NCI-H748 (cell line): ENCODE measurements at regions not wholly inside any gene's neighbourhood (a gene's known extent, or its start where the extent isn't known, plus 50 kb on each side); places are given as distances from the start of the nearest gene placed in this dataset.

Experiments
- DNase-seq: peaks from one replicate; lab custom pipeline; 2025; ENCODE audit not compliant: unreplicated experiment; lab: John Stamatoyannopoulos, UW

DNA sequence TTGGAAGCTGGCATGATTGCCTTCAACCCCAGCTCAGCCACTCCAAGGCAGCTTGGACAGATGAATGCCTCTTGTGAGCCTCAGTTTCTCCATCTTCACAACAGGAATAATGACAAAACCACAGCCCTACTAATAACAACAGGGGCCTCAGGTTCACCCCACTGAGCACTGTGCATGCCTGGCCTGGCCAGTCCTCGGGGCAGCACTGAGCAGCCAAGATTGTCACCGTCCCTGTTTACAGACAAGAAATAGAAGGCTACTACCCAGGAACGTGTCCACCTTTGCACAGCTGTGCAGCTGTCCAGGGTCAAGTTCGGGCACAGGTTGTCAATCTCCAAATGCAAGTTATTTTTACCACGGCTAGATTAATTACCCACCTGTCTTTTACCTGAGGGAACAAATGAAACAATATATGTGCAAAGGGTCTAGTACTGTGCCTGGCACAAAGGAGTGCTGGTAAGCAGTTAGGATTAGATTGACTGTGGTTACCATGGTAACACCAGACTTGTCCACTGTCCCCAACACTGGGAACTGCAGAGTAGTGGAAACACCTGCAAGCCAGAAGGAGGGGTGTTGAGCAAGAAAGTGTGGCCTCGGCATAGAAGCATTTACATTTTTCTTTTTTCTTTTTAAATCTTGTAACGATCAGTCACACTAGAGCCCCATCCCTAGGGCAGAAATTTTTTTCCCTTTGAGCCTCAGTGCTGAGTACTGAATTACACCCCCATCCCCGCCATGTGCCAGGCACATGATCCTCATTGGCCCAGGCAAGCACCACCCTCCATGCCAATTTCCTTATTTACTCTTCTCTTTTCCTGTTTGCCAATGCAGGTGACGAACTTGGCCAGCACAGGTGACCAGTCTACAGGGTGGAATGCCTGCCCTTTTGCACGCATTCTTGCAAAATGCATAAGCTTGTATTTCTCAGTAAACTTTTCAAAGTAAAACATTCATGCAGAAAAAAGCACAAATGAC is 66.3 kb upstream of the SLC6A6 start:
- peak; percentile 6 for DNase-seq

DNA sequence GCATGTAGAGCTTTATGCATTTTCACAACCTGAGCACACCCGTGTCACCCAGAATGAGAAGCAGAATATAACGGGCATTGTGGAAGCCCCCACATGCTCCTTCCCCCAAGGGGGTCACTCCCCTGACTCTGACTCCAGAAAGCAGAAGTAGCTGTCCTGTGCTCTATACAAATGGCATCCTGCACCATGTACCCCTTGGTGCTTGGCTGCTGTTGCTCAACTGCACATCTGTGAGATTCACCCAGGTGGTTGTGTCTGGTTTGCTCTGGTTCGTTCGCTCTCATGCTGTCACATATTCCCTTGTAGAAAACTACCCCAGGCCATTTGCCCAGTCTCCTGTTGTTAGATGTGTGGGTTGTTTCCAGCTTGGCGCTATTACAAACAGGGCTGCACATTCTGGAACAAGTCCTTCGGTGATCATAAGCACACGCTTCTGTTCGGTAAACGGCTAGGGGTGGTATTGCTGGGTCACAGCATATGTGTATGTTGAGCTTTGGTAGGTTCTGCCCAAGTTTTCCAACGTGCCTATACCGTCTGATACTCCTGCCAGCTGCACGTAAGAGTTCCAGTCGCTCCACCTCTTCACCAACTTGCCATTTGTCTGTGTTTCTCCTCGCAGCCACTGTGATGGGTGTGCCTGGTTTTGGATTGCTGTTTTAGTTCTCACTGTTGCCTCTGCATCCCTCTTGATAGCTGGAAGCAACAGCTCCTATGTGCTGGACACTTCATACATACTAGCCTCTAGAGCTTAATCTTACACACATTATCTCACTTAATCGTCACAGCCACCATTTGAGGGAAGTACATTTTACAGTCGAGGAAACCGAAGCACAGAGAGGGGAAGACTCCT is 65.4 kb upstream of the SLC6A6 start:
- no peak for DNase-seq

DNA sequence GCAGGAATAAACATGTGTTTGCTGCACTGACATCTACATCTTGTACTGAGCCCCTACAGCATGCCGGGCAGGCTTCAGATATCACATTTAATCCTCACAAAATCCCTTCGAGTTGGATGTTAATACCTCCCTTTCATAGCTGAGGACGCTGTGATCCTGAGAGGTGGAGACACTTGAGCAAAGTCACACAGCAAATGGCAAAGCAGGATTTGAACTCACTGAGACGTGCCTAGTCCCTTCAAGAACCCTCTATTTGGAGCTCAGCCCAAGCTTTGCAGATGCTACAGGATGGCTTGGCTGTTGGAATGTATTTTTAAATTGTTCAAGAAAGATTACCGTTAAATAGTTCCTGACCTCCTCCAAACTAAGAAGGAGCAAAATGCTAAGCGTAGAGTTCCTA is 64.6 kb upstream of the SLC6A6 start:
- no peak for DNase-seq

DNA sequence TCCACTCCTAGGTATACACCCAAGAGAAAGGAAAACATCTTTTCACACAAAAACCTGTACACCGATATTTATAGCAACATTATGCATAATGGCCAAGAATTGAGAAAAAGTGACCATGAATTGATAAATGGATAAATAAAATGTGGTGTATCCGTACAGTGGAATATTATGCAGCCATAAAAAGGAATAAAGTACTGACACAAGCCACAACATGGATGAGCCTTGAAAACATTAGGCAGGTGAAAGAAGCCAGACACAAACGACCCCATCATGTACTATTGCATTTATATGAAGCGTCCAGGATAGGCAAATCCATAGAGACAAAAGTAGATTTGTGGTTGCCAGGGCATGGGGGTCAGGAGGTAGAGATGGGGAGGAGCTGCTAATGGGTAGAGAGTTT is 64.2 kb upstream of the SLC6A6 start:
- no peak for DNase-seq

DNA sequence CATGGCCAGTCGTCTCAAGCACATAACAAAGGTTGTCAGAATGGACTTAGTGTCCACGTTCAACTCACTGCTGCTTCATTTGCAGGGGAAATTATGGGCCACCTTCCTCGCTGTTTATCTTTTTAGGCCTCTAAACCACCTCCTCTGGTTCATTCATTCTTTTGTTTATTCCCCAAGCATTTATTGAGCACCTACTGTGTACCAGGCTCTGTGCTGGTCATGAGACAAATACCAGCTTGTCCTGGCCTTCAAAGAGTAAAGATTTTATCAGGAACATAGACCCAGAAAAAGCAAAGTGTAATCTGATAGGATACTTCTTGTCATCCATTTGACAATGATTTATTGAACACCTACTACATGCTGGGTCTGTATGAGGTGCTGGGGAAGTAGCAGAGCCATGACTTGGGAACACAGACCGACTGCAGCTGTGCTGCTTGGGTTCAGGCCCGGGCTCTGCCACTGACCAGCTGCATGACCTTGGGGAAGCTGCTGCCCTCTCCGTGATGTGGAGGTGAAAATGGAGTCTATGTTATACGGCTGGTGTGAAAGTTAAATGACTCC is 63.4 kb upstream of the SLC6A6 start:
- DNase-seq, result no peak

DNA sequence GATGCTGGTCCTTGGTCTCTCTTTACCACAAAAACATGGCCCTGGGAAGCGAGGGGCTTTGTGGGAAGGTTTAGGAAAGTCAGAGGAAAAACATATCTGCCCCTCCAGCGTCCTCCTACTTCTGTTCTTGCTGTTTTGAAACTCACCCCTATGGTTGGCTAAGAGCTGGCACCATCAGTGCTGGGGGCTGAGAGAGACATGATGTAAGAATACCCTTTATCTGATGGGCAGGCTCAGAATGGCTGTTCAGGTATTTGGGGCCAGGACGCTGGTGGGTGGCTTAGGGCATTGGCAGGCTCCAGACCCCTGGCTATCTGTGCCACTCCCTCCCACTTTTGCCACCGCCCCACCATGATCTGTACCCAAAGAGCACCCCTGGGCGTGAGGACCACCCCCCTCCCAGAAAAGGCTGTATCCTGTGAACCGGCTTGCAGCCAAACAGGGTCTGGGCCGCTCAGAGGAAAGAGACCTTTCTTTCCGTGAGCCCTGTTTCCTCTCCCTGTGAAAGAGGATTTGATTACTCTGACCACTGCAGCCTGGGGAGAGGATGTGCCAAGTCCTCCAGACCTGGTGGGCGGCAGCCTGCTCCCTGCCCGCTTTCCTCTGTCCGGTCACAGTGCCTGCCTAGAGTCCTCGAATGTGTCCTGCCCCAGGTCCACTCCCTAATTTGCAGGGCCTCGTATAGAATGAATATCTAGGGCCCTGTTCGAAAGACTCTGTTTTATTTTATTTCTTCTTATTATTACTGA is 61.3 kb upstream of the SLC6A6 start:
- DNase-seq, result no peak

DNA sequence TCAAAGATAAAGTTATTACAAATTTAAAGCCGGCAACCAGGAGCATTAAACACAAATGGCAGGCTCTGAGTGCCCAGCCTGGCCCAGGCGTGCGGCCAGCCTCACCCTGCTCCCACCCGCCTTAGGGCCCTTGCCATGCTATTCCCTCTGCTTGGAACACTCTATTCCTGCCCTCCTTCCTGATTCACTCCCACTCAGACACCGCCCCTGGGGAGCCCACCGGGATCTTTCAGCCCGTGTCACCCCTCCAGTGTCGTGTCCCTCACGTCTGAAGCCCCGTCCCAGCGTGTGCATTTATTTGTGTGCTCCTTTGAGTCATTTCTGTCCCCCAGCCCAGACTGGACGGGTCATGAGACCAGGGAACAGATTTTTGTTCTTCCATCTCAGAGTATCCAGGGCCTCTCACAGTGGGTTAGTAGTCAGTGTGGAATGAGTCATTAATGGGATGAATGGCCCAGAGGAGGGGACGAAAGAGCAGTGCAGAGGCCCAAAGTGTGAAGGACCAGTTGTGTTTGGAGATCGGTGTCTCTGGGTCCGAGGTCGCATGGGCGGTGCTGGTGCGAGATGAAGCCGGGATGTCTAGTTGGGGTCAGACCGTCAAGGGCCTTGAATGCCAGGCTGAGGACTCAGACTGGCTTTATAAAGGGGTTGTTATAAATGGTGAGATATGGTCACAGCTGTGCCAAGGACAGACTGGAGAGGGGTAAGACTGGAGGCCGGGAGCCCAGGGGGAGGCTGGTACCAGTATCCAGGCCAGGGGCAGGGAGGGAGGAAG is 58.9 kb upstream of the SLC6A6 start:
- DNase-seq, result no peak

DNA sequence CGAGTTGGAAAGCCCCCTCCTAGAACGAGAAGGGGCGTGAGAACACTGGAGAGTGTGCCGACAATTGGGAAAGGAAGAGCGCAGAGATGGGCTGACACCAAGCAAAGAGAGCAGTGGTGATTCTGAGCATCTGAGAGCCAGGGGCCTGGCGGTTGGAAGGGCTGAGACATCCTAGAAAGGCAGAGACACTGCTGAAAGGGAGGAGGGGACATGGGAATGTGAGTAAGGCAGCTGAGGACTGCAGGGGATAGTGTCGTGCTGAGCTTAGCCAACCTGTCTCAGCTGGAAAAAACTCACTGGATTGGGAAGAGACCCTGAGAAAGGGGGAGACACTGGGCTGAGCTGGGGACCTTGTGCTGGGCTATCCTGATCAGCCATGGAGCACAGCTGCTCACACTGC is 58.1 kb upstream of the SLC6A6 start:
- no peak for DNase-seq

DNA sequence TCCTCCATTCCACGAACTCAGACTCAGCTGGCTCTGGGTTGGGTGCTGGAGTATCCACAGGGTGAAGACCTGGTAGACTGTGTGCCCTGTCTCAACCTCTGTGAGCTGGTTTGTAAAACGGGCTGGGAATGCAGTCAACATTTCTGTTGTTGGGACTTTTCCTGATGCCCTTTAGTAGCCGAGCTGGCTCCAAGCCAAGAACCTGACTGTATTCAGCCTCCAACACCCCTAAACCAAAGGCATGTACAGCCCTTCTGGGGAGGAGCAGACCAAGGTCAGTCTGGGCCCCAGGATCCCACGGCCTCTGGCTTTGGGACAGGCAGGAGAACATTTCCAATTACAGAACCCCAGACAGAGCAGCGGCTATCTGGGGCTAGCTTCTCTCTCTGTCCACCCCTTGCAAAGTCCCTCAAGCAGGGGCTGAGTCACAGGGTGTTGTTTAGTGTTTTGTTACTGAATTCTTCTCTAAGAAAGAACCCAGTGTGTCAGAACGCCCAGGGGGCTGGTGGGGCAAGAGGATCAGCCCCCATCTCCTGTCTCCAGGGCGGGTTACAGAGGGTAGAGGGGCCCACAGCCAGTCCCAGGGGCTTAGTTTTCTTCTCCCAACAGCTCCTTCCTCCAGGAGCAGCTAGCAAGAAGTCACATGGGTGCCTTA is 56.8 kb upstream of the SLC6A6 start:
- DNase-seq, result no peak

DNA sequence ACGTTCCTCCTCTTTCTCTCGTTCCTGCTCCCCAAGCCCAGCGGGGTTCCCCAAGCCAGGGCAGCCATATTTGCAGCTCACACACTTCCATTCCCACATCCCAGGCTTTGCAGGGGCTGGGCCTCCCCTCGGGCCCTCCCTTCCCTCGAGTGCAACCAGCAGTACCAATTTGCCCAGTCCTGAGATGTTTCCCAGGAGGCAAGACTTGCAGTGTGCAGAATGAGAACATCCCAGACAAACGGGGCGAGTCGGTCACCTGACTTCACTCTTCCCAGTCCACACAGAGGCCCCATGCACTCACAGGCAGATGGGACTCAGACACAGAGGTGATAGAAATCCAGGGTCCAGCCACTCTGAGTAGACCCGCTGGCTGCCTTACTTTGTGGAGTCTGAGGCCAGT is 56.2 kb upstream of the SLC6A6 start:
- DNase-seq, result no peak

DNA sequence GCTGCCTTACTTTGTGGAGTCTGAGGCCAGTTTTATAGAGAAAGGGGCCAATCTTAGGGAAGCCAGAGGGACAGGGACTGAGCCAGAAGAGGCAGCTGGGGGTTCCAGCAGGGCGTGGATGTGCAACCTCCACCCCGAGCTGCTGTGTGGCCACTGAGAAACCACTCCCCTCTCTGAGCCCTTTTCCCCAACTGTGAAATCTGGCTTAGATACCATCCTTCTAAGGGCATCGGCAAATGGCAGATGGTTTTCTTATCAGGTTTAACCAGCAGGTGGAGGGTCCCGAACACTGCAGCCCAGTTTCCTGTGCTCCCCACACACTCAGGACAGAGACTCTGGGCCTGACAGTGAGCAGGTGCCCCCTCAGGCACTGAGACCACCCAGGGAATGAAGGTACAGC is 55.8 kb upstream of the SLC6A6 start:
- no peak for DNase-seq

DNA sequence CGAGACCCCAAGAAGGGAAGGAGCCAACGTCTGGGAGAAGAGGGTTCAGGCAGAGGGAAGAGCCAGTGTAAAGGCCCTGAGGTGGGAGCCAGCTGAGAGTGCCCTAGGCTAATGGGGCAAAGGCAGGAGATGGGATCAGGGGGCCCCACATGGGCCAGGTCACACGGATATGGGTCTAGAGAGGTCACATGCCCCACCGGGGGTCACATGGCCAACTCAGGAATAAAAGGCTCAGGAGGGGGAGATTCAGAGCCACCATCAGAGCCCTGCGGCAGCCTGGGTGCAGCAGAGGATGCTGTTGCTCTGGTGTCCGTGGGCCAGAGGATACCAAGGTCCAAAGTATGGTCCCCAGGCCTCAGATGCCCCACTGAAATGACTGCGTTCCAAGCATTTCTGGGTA is 55.3 kb upstream of the SLC6A6 start:
- no peak for DNase-seq

DNA sequence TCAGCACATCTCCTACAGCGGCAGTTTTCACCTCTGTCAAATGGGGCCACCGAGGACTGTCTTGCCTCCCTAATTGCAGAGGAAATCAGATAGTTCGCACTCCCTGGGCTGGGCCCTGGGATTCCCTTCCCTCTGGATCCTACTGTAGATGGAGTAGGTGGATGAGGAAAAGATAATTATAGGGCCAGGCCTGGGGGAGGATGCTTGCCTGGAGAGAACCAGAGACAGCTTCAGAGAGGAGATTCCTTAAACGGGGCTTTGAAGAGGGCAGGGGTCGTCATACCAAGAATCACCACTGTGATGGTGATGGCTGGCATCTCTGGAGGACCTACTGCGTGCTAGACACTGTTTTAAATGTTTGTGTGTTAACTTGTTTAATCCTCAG is 50.8 kb upstream of the SLC6A6 start:
- no peak for DNase-seq

DNA sequence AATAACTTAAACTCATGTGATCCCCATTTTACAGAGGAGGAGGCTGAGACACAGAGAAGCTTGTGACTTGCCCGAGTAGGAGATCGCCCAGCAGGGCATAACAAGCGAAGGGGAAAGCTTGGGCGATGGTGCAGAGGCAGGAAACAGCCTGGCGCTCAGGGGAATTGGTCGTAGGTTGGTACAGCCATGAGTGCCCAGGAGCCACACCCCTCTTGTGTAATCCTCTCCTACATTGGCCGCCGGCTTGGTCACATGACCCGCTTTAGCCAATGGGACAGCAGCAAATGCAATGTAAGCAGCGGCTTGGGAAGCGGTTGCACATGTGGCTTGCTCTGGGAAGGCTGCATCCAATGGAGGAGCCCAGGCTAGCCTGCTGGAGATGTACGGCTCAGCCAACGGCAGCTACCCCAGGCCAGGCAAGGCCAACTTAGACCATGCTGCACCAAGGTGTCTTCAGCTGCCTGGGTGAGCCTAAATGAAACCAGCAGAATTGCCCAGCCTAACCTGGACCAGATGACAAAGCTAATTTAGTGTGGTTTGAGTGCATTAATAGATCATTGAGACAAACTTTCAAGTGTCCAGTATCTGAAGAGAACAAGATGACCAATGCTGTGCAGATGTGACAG is 50.3 kb upstream of the SLC6A6 start:
- DNase-seq, result peak; percentile 16
